Urinary bladder (tissue), 3 donors: ENCODE measurements at regions not wholly inside any gene's neighbourhood (a gene's known extent, or its start where the extent isn't known, plus 50 kb on each side); places are given as distances from the start of the nearest gene placed in this dataset.

Source experiments
- DNase-seq: peaks from one replicate; pipeline ENCODE4 v3.0.0-alpha.2; 2015; ENCODE audit errors: extremely low spot score
- H3K27ac ChIP-seq: one replicate; pipeline ENCODE4 v1.5.1; 2013; ENCODE audit warnings: low read depth, mild to moderate bottlenecking, moderate library complexity
- H3K36me3 ChIP-seq: one replicate; pipeline ENCODE4 v1.6.1; 2013; ENCODE audit warnings: mild to moderate bottlenecking, moderate library complexity; ENCODE audit not compliant: insufficient read depth
- H3K4me1 ChIP-seq: one replicate; pipeline ENCODE4 v1.6.1; 2013; ENCODE audit warnings: mild to moderate bottlenecking, moderate library complexity; ENCODE audit not compliant: insufficient read depth
- H3K4me3 ChIP-seq: one replicate; pipeline ENCODE4 v1.5.1; 2013; ENCODE audit warnings: low read depth, low read length
- WGBS: extraction: QIAGEN DNeasy Blood & Tissue Kit; methylation state at CpG from one replicate; pipeline ENCODE4 v1.1.7; 2013; 5-methylcytosine and 5-hydroxymethylcytosine counted together
- donor health status: healthy with polysubstance abuse.
- donor health status: healthy.

DNA sequence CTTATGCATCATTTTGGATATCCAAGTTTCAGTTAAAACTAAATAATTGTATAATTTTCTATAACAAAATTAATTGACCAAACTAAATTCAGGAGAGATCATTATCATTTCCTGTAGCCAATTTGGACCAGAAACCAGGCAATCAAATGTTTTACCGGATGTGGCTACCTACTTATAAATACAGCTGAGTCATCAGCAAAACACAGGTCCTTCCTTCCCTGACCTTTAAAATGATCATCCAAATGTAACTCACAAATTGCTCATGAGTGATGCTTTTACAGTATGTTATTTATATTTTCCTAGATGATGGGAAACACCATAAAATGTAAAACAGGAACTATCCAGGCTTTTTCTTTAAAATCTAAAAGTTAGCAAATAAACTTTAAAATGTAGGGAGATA is 133.7 kb downstream of the CBLN2 start:
- 51% methylated on average over 1 of the region's 1 CpG for WGBS
- Histone ChIP-seq H3K4me3 (no peak overlapping the region), H3K27ac (no peak overlapping the region), H3K4me1 (peaks cover 1% of the 10 kb centered on the region), H3K36me3 (no peaks in the 10 kb centered on the region)
- DNase-seq: no peak

- WGBS: 18% methylated on average over 1 of the region's 1 CpG
- Histone ChIP-seq H3K27ac (no peak overlapping the region), H3K4me3 (no peak overlapping the region), H3K4me1 (peaks cover 1% of the 10 kb centered on the region), H3K36me3 (no peaks in the 10 kb centered on the region)
- no peak for DNase-seq
Observed at GRCh38 chr18:72409903-72410302, 134.2 kb downstream of the CBLN2 start.

DNA sequence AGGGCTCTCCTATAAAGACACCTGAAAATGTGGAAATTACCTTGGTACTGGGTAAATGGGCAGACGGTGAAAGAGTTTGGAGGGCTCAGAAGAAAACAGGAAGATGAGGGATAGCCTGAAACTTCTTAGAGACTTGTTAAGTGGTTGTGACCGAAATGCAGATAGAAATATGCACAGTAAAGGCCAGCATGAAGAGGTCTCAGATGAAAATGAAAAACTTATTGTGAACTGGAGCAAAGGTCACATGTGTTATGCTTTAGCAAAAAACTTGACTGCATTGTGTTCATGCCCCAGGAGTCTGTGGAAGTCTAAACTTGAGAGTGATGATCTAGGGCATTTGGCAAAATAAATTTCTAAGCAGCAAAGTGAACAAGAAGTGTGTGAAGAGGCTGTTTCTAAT is 137.1 kb downstream of the CBLN2 start:
- H3K4me1 ChIP-seq: peaks cover 1% of the 10 kb centered on the region
- 92% methylated on average over 2 of the region's 2 CpGs for WGBS
- no peak overlapping the region for H3K27ac ChIP-seq
- no peaks in the 10 kb centered on the region for H3K36me3 ChIP-seq
- no peak overlapping the region for H3K4me3 ChIP-seq
- no peak for DNase-seq

- Histone ChIP-seq H3K27ac (no peak overlapping the region), H3K4me3 (no peak overlapping the region), H3K4me1 (no peaks in the 10 kb centered on the region), H3K36me3 (no peaks in the 10 kb centered on the region)
- no peak for DNase-seq
- 36% methylated on average over 1 of the region's 1 CpG for WGBS
Observed at GRCh38 chr18:72391951-72392350, 152.2 kb downstream of the CBLN2 start.

GRCh38 chr18:72391427-72391826 is 152.7 kb downstream of the CBLN2 start:
- Histone ChIP-seq H3K27ac (no peak overlapping the region), H3K36me3 (no peaks in the 10 kb centered on the region), H3K4me3 (no peak overlapping the region), H3K4me1 (no peaks in the 10 kb centered on the region)
- DNase-seq: no peak
- WGBS: 92% methylated on average over 4 of the region's 4 CpGs

DNA sequence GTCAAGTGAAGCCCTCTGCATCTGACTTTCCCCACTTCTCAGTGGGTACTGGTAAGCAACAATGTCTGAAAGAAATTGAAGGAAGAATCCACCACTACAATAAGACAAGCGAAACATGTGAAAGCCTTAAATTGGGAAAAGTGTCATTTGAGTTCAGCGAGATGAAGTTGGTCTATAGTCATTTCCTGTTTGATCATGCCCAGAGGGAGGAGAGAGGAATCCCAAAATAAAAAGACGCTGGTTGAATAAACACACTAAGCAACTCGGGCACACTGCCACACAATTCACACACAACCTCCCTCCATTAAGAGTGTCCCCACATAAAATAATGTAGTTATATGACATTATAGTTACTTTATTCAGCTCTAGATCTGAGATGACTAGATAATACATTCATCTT is 166.1 kb downstream of the CBLN2 start:
- no peaks in the 10 kb centered on the region for H3K36me3 ChIP-seq
- WGBS: 55% methylated on average over 4 of the region's 4 CpGs
- no peak for DNase-seq
- H3K4me3 ChIP-seq: no peak overlapping the region
- H3K4me1 ChIP-seq: no peaks in the 10 kb centered on the region
- no peak overlapping the region for H3K27ac ChIP-seq

DNA sequence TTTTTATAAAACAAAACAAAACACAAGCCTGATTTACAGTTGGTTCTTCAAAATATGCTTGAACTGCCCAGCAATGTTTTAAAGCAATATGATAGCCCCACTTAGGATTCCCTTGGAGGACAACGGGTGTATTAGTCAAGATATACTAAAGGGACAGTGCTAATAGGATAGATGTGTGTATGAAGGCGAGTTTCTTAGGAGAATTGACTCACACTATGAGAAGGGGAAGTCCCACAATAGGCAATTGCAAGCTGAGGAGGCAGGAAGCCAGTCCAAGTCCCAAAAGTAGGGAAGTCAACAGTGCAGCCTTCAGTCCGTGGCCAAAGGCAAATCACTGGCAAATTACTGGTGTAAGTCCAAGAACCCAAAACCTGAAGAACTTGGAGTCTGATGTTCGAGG is 167.9 kb downstream of the CBLN2 start:
- Histone ChIP-seq H3K27ac (no peak overlapping the region), H3K4me3 (no peak overlapping the region), H3K4me1 (no peaks in the 10 kb centered on the region), H3K36me3 (no peaks in the 10 kb centered on the region)
- 67% methylated on average over 4 of the region's 4 CpGs for WGBS
- no peak for DNase-seq

GRCh38 chr18:72375618-72376017 is 168.5 kb downstream of the CBLN2 start:
- no peak overlapping the region for H3K4me3 ChIP-seq
- WGBS: 80% methylated on average over 5 of the region's 5 CpGs
- H3K4me1 ChIP-seq: no peaks in the 10 kb centered on the region
- no peak overlapping the region for H3K27ac ChIP-seq
- no peak for DNase-seq
- no peaks in the 10 kb centered on the region for H3K36me3 ChIP-seq

DNA sequence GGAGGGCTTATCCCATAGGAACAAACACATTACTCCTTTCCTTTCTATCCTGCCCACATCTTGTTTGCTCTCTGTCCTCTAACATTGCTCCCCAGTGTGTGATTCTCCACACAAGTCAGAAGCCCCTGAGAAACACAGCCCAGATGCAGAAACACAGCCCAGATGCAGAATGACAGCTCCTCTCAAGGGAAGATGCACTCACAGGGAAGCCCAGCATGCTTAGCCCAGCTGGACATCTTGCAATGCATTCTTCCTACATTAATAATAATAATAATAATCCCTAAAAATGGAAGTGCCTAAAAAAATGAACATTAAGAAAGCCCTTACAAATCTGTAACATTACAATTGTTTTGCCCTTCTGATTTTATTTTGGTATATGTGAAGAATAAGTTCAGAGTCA is 172.1 kb downstream of the CBLN2 start:
- no peak for DNase-seq
- H3K27ac ChIP-seq: no peak overlapping the region
- no peak overlapping the region for H3K4me3 ChIP-seq
- H3K36me3 ChIP-seq: no peaks in the 10 kb centered on the region
- no peaks in the 10 kb centered on the region for H3K4me1 ChIP-seq

DNA sequence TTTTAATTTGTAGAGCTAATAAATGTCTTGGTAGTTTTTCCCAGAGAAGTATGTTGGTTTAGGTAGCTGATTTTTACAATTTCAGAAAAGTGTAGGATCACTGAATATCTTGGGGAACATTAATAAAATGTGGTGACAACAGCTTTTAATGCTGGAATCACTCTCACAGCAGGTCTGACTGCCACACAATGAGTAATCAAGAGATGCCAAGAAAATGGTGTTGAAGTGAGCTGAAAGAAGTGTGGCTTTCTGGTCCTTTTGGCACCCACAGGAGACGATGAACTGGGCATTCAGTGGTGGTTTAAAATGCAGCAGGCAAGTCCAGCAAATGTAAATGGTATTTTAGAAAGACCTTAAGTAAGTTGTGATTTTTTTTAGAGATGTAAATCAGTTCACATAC is 175.8 kb downstream of the CBLN2 start:
- 55% methylated on average over 1 of the region's 1 CpG for WGBS
- no peaks in the 10 kb centered on the region for H3K36me3 ChIP-seq
- no peak overlapping the region for H3K27ac ChIP-seq
- H3K4me3 ChIP-seq: no peak overlapping the region
- DNase-seq: no peak
- no peaks in the 10 kb centered on the region for H3K4me1 ChIP-seq

DNA sequence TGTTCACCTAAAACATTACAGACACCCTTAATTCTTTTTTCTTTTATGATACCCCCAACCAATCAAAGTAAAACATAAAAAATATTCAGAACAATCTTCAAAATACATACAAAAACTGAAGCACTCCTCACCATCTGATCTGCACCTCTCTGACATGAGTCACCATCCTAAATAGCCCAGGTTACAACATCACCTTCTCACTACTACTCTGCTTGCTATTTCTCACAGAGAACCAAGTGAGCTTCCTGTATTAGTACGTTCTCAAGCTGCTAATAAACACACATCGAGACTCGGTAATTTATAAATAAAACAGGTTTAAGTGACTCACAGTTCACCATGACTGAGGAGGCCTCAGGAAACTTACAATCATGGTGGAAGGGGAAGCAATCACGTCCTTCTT is 183.5 kb downstream of the CBLN2 start:
- H3K4me1 ChIP-seq: no peaks in the 10 kb centered on the region
- no peak overlapping the region for H3K4me3 ChIP-seq
- DNase-seq: no peak
- no peaks in the 10 kb centered on the region for H3K36me3 ChIP-seq
- WGBS: 69% methylated on average over 4 of the region's 4 CpGs
- H3K27ac ChIP-seq: no peak overlapping the region

GRCh38 chr18:72342933-72343332 is 201.2 kb downstream of the CBLN2 start:
- 35% methylated on average over 2 of the region's 2 CpGs for WGBS
- Histone ChIP-seq H3K4me1 (no peaks in the 10 kb centered on the region), H3K27ac (no peak overlapping the region), H3K36me3 (no peaks in the 10 kb centered on the region), H3K4me3 (no peak overlapping the region)
- DNase-seq: no peak

- H3K27ac ChIP-seq: no peak overlapping the region
- no peaks in the 10 kb centered on the region for H3K4me1 ChIP-seq
- no peak overlapping the region for H3K4me3 ChIP-seq
- WGBS: 87% methylated on average over 1 of the region's 1 CpG
- H3K36me3 ChIP-seq: no peaks in the 10 kb centered on the region
- DNase-seq: no peak
Observed at GRCh38 chr18:72339976-72340375, 204.2 kb downstream of the CBLN2 start.

DNA sequence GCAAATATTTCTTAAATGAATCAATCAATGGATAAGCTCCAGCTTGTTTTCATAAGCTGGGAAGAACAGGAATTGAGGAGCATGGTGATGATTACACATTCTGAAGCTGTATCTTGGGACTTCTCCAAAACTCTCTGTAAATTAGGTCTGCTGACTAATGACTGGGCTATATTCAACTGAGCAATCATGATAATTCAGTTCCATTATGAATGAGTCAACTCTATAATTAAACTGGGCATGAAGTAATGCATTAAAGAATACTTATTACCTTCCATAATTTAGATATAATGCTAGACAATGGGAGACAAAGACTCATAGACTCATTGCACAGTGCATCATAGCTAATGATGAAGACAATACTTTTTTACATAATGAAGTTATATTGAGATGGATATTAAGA is 207.4 kb downstream of the CBLN2 start:
- no peaks in the 10 kb centered on the region for H3K4me1 ChIP-seq
- H3K36me3 ChIP-seq: no peaks in the 10 kb centered on the region
- H3K27ac ChIP-seq: no peak overlapping the region
- no peak for DNase-seq
- H3K4me3 ChIP-seq: no peak overlapping the region

- no peak for DNase-seq
- H3K36me3 ChIP-seq: no peaks in the 10 kb centered on the region
- H3K4me3 ChIP-seq: no peak overlapping the region
- 56% methylated on average over 2 of the region's 2 CpGs for WGBS
- H3K4me1 ChIP-seq: no peaks in the 10 kb centered on the region
- no peak overlapping the region for H3K27ac ChIP-seq
Observed at GRCh38 chr18:72329533-72329932, 214.6 kb downstream of the CBLN2 start.
